GM21423 (cell line): ENCODE measurements at regions not wholly inside any gene's neighbourhood (a gene's known extent, or its start where the extent isn't known, plus 50 kb on each side); places are given as distances from the start of the nearest gene placed in this dataset.
A peak's percentile ranks its signal among the peaks of the same experiment; 100 is the strongest.

Experiments used
- ATAC-seq: cut with Tn5 transposase; IDR thresholded peaks from one replicate; pipeline ENCODE4 v1.9.1; 2021; ENCODE audit warnings: mild to moderate bottlenecking, moderate library complexity; ENCODE audit not compliant: unreplicated experiment

- no peak for ATAC-seq
Measured at GRCh38 chr4:43243433-43244116, 351.1 kb downstream of the GRXCR1 start.

GRCh38 chr4:43244688-43245382 is 352.3 kb downstream of the GRXCR1 start:
- peak; percentile 98 for ATAC-seq

- no peak for ATAC-seq
Measured at GRCh38 chr4:43251841-43252240, 359.3 kb downstream of the GRXCR1 start.

GRCh38 chr4:43253541-43253940 is 361.0 kb downstream of the GRXCR1 start:
- ATAC-seq = no peak

GRCh38 chr4:43264730-43265129 is 372.2 kb downstream of the GRXCR1 start:
- no peak for ATAC-seq

- no peak for ATAC-seq
Measured at GRCh38 chr4:43271946-43272345, 379.4 kb downstream of the GRXCR1 start.

- no peak for ATAC-seq
Measured at GRCh38 chr4:43274376-43274775, 381.9 kb downstream of the GRXCR1 start.

GRCh38 chr4:43275779-43276178 is 383.3 kb downstream of the GRXCR1 start:
- no peak for ATAC-seq

GRCh38 chr4:43276321-43276720 is 383.8 kb downstream of the GRXCR1 start:
- no peak for ATAC-seq

GRCh38 chr4:43277003-43277402 is 384.5 kb downstream of the GRXCR1 start:
- ATAC-seq = no peak

GRCh38 chr4:43282534-43282933 is 390.0 kb downstream of the GRXCR1 start:
- ATAC-seq = no peak

- no peak for ATAC-seq
Measured at GRCh38 chr4:43286137-43286536, 393.6 kb downstream of the GRXCR1 start.

- no peak for ATAC-seq
Measured at GRCh38 chr4:43296946-43297528, 404.5 kb downstream of the GRXCR1 start.

GRCh38 chr4:43316813-43317212 is 424.3 kb downstream of the GRXCR1 start:
- no peak for ATAC-seq

- no peak for ATAC-seq
Measured at GRCh38 chr4:43325220-43325967, 432.9 kb downstream of the GRXCR1 start.

GRCh38 chr4:43330288-43330687 is 437.8 kb downstream of the GRXCR1 start:
- no peak for ATAC-seq

GRCh38 chr4:43331226-43332051 is 438.9 kb downstream of the GRXCR1 start:
- ATAC-seq = no peak

- ATAC-seq = no peak
Measured at GRCh38 chr4:43332052-43332425, 439.5 kb downstream of the GRXCR1 start.

- ATAC-seq = no peak
Measured at GRCh38 chr4:43337707-43338106, 445.2 kb downstream of the GRXCR1 start.

- no peak for ATAC-seq
Measured at GRCh38 chr4:43339435-43339834, 446.9 kb downstream of the GRXCR1 start.

- no peak for ATAC-seq
Measured at GRCh38 chr4:43341741-43342140, 449.2 kb downstream of the GRXCR1 start.
